ENCODE measurements at regions not wholly inside any gene's neighbourhood (a gene's known extent, or its start where the extent isn't known, plus 50 kb on each side); places are given as distances from the start of the nearest gene placed in this dataset.
A peak's percentile ranks its signal among the peaks of the same experiment; 100 is the strongest.
"Not testable (repeated sequence)": the region's sequence is repeated elsewhere in the genome, so short reads cannot be mapped to it uniquely, and the experiment has no call there.

DNA sequence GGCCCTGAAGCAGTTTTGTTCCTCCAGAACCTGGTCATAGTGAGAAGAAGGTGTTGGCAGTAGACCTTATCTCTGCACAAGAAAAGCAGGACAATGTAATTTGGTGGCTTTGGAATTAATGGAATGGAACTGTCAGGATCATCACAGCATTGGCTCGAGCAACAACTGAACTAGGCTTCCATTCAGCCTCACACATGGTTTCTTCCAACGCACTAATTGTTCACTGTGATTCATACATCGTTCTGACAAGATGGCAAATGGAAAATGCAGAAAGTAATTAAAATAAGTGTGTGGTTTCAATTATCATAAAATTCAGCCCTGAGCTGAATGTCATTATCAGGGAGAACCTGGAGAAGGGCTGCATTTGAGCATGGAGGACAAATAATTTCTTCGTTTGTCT lies 80.6 kb downstream of the MFSD1 start:
- DNase-seq: no peak

DNA sequence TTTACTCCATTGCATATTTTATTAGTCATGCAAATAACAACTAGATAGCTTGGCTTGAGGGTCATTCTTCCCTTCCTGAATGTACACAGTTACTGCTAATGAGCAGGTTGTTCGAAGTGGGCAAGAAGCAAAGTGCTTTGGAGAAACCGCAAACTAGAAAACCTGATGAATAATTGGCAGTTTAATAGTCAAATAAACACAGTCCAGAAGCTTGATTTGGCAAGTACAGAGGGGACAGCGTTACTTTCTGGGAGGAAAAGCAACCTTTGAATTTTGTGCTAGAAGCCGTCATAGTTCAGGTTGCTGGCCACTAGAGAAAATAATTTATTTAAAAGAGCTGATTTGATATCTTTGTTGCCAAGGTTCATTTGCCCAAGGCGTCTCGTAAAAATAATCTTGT lies 94.9 kb downstream of the MFSD1 start:
- DNase-seq: no peak

DNA sequence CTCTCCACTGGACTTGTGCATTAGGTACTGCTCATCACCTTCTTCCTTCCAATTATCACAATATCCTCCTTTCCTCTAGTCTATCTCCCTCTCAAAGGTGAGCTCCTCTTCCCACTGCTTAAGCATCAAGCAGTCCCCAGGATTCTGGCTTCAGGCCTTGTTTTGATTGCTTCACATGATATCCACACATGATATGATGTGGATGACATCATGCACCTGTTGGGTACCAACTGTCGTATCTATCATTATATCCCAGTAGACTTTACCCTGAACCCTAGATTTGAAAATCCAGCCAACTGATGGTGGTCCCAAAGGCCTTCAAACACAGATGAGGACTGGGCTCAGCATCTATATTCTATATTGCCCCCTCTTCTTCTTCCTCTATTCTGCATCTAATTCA lies 104.9 kb downstream of the MFSD1 start:
- no peak for DNase-seq

DNA sequence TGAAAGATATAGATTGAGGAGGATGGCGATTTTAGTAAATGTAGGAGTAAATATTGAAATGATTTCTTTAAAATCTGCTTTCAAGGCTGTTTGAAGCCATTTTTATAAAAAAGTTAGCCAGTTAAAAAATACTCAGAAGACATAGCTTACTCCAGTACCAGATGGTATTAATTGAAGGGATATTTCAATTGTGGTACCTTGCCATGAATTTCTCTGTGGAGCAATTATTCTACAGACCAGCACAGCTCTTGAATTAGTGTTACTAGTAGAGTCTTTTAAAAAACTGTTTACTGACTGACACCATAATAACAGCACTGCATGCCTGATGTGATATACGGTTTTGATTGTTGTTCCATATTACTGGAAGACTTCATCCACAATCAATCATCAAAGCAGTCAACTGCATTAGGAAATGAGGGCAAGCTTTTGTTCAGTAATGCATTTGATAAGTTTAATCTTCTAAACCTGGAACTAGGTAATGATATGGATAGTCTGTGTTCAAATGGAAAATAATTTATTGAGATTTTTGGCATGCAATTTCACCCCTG lies 106.4 kb downstream of the MFSD1 start:
- no peak for DNase-seq

DNA sequence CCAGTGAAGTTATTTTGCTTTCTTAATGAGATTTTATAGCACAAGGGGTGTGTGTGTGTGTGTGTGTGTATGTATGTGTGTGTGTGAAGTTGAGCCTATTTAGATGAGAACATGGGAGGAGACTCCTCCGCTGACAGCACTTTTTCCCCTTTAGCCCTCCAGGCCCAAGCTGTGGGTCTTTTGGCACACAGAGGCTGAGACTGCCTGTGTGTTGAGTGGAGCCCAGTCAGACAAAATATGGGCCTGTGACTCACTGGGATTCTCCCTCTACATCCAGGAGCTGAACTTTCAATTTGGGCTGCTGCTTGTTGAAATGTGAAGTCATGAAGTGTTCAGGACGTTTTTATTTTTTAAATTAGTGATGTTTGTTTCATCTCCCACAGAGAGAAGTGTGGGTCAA lies 108.0 kb downstream of the MFSD1 start:
- DNase-seq: no peak

DNA sequence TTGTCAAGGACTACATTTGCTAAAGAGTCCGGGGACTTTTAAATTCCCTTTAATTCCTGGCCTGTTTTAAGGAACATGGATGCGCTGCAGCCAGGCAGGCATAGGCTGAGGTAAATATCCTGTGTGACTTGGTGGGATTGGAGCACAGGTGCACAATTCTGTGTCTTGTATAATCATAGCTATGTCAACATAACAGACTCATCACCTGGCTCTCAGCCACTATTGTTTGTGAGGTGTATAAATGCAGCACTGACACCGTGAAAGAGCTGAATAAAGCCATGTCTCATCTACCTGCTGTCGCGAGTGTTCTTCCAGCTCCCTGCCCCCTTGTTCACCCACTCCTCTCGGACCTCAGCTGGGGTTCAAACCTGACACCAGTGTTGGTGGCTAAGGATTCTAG lies 109.7 kb downstream of the MFSD1 start:
- no peak for DNase-seq

DNA sequence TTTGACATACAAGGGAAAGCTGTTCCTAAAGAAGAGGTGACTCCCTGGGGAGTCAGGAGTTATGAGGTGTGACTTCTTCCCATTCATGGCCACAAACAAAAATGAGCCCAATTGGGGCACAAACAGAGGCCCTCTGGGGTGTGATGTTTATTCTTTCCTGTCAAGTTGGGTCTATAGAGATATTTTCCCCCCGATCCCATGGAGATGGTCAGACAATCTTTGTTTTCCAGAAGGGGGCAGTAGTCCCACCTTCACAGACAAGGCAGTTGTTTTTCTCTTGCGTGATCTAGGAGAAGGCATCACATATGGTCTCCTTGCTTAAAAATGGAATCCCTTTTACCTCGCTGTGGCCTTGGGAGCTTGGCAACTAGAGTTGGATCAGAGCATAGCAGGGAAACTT lies 110.3 kb downstream of the MFSD1 start:
- DNase-seq: no peak

DNA sequence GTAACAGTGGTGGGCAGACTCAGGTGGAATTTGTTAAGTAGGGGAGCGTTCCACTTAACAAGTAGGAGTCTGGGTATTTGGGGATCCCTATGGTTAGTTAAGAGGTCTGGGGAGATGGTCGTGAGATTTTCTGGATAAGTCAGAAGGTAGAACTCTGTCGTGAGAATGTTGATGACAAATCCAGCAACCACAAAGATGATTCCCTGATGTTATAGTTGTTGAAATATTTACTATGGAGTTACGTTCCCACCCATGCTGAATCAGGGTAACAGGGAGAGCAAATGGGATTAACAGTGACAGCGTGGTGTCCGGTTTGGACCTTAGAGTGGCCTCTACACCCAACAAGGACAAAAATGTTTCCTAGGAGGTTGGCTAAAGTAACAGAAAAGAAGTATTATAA lies 110.8 kb downstream of the MFSD1 start:
- no peak for DNase-seq

DNA sequence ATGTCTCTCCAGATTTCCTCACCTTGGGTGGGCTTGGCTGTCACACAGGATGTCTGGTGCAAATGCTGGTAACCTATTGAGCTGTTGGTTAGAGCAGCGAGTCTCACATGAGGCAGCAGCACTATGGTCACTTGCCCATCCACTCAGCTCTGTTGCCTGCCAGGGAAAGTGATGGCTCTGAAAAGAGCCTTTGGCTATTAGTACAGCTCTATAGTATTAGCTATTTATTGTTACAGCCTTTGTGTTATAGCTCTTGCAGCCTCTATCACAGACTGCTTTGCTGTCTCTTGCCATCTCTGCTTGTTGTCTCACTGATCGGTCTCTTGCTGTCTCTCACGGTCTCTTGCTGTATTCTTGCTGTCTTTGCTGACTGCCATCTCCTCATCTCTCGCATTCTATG lies 114.3 kb downstream of the MFSD1 start:
- no peak for DNase-seq

DNA sequence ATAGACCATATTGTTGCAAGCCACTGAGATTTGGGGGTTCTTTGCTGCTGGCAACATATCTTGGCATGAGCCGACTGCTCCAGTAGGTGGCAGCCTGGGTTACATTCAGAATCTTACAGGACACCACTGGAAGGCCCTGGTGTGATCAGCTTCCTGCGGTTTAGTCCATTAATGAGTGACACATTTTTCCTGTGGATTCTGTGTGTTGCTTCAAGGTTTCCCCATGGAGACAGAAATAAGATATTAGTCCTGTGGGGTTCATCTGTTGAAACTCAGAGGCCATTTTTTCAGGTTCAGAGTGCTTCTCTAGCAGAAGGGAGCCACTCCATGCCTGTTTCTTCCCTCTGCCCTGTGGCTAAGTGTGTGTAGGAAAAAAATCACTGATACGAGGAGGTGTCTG lies 116.2 kb downstream of the MFSD1 start:
- DNase-seq: peak in 1 of 5 donors; percentile 5

DNA sequence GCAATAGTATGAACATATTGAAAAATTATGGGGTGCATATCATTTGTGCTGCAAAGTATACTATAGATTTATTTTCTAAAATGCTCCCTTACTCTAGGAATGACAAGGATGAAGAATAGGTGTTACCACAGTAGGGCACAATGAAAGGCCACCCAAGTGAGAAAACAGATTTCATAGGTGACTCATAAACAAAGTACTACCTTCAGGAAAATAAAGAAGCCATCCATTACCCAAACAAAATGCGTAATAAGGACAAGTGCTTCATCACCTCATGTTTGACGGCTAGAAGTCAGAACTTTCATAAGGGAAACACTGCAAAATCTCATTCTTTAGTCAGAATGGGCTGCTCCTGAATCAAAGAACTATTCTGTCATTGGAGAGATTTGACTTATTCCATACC lies 116.6 kb downstream of the MFSD1 start:
- no peak for DNase-seq

DNA sequence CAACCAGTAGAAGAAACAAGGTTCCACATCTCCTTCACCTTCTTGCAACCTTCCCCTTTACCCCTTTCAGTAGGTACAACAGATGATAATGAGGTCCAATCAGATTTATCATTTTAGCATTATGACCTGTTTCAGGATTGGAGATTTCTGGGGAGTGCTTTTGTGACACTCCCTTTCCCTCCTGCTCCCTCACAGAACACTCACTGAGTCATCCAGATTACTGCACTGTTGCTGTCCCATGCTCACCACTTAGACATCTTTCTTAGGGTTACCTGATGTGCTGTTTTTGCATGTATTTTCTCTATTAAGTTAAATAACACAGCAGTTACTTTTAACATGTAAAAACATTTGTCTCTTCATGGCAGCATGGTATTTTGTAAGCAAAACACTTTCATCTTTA lies 118.5 kb downstream of the MFSD1 start:
- no peak for DNase-seq

DNA sequence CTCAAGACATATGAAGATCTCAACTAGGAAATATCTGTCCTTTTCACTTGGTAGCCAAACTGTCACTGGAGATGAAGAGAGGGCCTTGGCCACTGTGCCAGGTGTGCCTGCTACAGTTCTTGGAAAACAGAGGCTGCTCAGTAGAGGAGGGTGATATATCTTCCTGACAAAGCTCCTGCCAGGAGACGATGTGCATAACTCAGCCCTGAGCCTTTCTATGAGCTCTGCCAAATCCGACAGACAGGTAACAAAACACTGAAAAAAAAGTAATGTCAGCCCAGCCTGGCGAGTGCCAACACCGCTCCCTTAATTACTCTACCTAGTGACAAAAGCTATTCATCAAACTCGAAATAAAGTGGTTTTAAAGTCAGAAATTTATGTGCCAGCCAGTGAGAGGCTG lies 123.2 kb downstream of the MFSD1 start:
- no peak for DNase-seq

DNA sequence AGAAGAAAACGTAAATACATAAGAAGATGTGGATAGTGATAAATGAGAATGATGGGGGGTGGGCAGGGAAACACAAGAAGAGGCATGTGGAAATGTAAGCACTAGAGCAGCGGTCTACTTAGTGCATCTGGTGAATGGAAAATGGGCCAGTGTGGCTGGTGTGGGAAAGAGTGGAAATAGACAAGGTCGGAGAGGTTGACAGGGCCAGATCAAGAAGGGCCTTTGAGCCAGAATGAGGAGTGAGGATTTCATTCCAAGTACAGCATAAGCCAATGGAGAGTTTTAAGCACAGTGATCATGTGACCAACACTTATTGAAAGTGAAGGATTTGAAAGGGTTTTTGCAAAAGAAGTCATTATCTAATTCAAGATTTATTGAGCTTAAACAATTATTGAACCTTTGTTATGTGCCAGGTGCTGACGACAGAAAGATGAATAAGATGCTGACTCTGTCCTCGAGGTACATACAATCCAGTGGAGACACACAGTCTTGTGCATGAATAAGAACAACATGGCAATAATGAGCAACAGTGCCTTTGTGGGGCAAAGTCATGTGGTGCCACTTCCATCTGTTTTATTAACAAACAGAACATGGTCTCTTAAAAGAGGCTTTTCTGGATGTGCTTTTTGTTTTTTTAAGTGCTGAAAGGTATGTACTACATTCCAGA lies 124.1 kb downstream of the MFSD1 start:
- DNase-seq: no peak

DNA sequence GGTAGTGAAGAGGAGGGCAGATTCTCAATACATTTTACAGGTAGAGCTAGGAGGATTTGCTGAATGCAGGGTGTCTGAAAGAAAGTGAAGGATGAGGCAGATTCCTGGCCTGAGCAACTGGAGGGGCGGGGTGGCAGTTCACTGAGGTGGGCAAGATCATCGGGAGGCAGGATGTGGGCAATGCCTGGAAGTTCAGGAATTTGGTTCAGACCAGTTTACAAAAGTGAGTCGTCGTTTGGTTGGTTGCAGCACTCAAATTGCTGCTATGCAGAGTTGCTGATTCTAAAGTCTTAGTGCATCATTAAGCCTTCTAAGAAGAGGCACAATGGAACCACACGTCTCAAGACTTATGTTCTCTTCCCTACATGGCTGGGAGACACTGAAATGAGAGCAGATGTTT lies 134.0 kb downstream of the MFSD1 start:
- no peak for DNase-seq

DNA sequence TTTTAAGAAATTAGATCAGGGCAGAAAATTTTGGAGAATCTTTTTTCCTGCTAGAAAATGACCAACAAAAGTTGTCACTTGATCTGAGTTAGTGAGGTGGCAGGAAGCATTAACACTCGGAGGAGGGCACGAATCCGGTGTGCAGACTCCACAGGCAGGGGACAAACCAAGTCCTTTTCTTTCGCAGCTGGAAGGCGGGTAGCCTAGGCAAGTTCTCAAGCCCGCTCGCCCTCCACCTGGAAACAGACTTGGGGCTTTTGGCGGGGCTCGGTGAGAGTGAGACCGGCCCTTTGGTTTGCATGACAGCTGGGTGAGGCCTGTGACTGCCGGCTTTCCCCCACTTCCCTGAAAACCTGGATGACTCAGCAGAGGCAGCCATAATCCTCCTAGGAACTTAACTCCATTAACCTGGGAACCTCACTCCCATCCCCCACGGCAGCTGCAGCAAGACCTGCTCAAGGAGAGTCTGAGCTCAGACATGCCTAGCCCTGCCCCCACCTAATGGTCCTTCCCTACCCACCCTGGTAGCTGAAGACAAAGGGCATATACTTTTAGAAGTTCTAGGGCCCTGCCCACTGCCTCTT lies 134.8 kb downstream of the MFSD1 start:
- DNase-seq: no peak

DNA sequence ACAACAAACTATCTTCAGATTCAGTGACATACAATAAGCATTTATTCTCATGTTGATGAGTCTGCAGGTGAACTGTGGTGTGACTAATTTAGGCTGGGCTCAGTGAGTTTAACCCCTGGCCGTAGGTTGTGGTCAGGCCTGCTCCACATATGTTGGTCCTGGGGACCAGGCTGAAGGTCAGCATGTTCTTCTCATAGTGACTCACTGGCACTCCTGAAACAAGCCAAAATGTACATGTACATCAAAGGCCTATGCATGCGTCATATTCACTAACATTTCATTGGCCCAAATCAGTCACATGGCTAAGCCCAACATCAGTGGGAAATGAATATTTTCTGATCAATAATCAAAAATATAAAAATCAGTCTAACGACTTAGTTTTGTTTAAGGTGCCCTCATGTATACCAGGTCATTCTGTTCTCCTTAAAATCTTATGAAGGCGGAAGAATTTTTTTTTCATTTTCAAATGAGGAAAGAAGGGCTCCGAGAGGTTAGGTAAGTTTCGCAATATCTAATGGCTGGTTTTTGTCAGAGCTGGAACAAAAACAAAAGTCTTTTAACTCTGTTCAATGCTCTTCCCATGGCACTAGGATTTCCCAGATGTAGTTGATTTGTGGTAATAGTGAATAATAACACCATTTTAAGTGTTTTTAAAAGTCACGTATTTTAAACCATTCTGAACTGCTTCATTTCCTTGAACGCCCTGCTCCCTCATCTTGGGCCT lies 148.5 kb downstream of the MFSD1 start:
- DNase-seq: no peak

DNA sequence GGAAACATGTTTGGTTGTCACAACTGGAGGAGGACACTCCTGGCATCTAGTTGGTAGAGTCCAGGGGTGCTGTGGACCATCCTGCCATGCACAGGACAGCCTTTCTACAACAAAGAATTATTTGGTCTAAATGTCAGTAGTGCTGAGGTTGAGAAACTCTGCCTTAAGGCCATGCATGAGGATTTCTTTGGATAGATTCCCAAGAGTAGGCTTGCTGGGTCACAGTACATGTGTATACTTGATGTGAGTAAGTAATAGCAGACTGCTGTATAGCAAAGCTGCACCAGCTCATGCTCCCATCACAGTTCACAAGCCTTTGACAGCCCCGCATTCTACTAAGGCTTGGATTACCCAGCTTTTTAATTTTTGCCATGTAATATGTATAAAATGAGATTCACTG lies 151.3 kb downstream of the MFSD1 start:
- DNase-seq: no peak

DNA sequence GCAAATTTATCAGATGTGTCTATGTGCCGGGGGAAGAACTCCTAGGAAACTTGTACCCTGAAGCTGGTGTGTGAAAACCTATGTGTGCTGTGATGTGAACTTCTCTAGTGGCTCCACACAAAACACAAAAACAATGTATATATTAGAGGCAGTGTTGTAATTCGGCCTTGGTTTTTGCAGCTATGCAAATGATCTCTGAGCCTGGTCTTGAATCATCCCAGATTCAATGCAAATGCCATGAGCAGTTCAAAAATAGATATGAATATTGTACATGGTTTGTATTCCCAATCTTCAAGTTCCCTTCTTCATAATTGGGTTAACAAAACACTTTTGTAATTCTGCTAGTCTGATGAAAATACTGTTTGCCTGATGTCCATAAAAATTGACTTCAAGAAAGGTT lies 152.6 kb downstream of the MFSD1 start:
- no peak for DNase-seq

DNA sequence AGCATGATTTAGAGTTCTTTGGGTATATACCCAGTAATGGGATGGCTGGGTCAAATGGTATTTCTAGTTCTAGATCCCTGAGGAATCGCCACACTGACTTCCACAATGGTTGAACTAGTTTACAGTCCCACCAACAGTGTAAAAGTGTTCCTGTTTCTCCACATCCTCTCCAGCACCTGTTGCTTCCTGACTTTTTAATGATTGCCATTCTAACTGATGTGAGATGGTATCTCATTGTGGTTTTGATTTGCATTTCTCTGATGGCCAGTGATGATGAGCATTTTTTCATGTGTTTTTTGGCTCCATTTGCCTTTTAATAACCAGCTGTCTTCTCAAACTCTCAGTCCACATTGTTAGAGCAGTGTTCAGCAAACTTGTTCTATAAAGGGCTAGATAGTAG lies 155.9 kb downstream of the MFSD1 start:
- not testable (repeated sequence) for DNase-seq

DNA sequence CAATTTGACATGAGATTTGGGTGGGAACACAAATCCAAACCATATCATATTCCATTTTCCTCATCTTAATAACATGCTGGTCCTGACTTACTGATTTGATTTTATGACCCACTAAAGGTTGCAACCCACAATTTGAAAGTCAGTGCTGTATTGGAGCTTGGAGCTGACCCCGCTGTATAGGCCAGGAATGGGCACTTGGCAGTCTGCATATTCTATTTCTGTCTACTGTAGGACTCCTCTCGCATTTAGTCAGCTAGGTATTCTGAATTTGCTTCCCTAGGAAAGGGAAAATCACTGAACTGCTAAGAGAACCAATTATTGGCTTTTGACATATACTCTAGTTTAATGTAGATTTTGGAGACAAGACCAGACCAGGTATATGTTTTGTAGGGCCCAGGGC lies 157.0 kb downstream of the MFSD1 start:
- DNase-seq: no peak

DNA sequence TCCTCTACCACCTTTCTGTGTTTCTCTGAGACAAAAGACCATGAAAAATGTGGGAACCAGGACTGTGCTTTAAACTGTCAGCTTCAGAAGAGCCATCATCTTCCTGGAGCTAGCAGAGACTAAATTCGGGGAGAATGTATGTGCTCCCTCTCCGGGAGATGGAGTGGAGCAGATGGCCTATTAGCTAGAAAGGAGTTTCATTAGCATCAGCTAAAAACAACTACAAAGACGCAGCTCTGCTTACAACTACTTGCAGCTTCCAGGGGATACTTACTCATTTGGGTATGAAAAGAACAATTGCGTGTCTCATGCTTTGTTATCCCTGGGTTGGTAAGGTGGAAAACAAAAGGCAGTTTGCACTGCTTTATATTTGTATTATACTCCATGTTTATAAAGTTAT lies 159.6 kb downstream of the MFSD1 start:
- DNase-seq: no peak

DNA sequence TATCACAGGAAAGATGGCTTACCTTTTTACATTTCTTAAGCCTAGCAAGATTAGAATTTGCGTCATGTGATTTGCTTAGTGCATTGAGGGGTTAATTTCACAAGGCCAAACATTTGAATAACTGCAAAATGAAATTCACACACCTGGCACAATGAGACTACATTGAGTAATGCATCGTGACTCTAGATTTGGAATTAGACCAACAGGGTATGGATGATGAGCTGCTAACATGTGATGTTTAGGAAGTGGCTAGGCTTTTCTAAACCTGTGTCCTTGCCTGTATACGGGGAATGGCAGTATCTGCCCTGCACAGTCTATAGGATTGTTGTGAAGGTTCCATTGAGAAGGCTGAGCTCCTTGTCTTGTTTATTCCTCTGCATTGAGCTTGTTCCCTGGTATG lies 160.1 kb downstream of the MFSD1 start:
- DNase-seq: no peak

DNA sequence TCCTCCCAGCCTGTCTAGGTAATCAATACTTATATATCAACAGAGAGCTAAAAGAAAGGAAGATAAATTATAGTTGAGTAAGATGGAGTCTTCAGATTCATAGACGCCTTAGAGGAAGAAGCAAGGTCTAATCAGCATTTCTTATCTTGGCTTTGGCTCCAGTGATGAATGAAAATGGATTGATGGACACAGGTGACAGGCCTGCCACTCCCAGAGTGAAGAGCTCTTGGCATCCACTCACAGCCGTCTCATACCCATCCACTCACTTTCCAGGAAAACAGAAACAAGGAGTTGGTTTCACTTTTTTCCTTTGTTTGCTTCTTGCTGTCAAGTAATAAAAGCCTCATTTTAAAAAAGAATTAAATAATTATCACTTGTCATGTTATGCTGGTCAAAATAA lies 168.2 kb downstream of the MFSD1 start:
- DNase-seq: no peak

All from T-helper 1 cell (primary cell).